ENCODE measurements at regions not wholly inside any gene's neighbourhood (a gene's known extent, or its start where the extent isn't known, plus 50 kb on each side); places are given as distances from the start of the nearest gene placed in this dataset.

DNA sequence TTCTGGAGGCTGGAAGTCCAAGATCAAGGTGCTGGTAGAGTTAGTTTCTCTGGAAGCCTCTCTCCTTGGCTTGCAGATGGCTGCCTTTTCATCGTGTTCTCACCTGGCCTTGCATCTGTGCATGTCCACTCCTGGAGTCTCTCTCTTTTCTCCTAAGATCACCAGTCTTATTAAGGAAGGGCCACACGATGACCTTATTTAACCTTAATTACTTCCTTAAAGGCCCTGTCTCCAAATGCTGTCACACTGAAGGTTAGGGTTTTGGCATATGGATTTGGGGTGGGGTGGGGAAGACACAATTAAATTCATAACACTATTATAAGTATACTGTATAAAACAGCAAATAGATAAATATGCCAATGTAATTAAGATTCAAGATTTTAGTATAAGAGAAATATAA is 402.4 kb upstream of the HS6ST1 start:
- in situ Hi-C loops (cut with HindIII; ENCODE audit: extremely low pct_ligation_motif_present, low pct_unique_long_range_greater_than_20kb) = no loop called here
- no peak overlapping the region for H3K4me3 ChIP-seq (replicated peaks in 1 of 3; ENCODE audit: insufficient read depth in 1 of 3, low read depth in 2 of 3, low read length in 3 of 3)
- no peaks in the 10 kb centered on the region for H3K36me3 ChIP-seq (replicated peaks in 1 of 2; ENCODE audit: control insufficient read depth in 1 of 2, insufficient read depth in 2 of 2, low read length in 2 of 2)
- ChIA-PET CTCF (ENCODE audit: low intra/inter-chr PET ratio, low total read pairs) (no interaction called here), POLR2A (no interaction called here)
- no peak for FAIRE-seq
- no peaks in the 10 kb centered on the region for H3K4me1 ChIP-seq (ENCODE audit: insufficient read depth, low read length)
- H2AFZ ChIP-seq (ENCODE audit: low read length) = no peak overlapping the region
- no peak overlapping the region for H3K27ac ChIP-seq (ENCODE audit: extremely low read length, insufficient read depth, low read length)
- H4K20me1 ChIP-seq (ENCODE audit: insufficient read depth, low read length) = 0 out of 2 replicates have a peak, but pooled peaks cover 4% of the 10 kb centered on the region
- no peak for DNase-seq (ENCODE audit: low spot score)
- ATAC-seq = no peak
- intact Hi-C loops (cut with micrococcal nuclease; ENCODE audit: unreplicated experiment) = no loop called here
- peaks cover 3 to 29% of the 10 kb centered on the region in 2 experiments; a peak in 4 of 5 replicates for H3K27me3 ChIP-seq (ENCODE audit: control insufficient read depth in 1 of 2, insufficient read depth in 2 of 2, low read length in 2 of 2)
- no peak overlapping the region for H3K4me2 ChIP-seq (ENCODE audit: low read depth, low read length)
- no peak overlapping the region for H3K9ac ChIP-seq (ENCODE audit: insufficient read depth, low read depth, low read length)
- no peaks in the 10 kb centered on the region for H3K9me3 ChIP-seq (ENCODE audit: low read length)
- no TSS peak for BruUV-seq (replicated peaks)
- H3K79me2 ChIP-seq (ENCODE audit: insufficient read depth, low read length) = no peaks in the 10 kb centered on the region
- 0% methylated on average over 2 of the region's 2 CpGs for WGBS (ENCODE audit: low lambda C conversion rate)
- TF ChIP-seq BCL6 (CRISPR knock-in tag; IDR thresholded peaks at IDR 0.05) = no peak
- TF ChIP-seq ZNF781 (CRISPR knock-in tag; IDR thresholded peaks at IDR 0.05; ENCODE audit: borderline replicate concordance, not compliant biosample characterization) = no peak
- no peak for TF ChIP-seq MAFF (IDR thresholded peaks at IDR 0.05; ENCODE audit: low read depth, low read length)
- no peak for TF ChIP-seq HBP1 (CRISPR knock-in tag; IDR thresholded peaks at IDR 0.05; ENCODE audit: low read depth)
- TF ChIP-seq ZNF704 (CRISPR knock-in tag; IDR thresholded peaks at IDR 0.05; ENCODE audit: borderline replicate concordance) = no peak
- TF ChIP-seq, protein P1, sequence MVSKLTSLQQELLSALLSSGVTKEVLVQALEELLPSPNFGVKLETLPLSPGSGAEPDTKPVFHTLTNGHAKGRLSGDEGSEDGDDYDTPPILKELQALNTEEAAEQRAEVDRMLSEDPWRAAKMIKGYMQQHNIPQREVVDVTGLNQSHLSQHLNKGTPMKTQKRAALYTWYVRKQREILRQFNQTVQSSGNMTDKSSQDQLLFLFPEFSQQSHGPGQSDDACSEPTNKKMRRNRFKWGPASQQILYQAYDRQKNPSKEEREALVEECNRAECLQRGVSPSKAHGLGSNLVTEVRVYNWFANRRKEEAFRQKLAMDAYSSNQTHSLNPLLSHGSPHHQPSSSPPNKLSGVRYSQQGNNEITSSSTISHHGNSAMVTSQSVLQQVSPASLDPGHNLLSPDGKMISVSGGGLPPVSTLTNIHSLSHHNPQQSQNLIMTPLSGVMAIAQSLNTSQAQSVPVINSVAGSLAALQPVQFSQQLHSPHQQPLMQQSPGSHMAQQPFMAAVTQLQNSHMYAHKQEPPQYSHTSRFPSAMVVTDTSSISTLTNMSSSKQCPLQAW (CRISPR knock-in tag; IDR thresholded peaks at IDR 0.05) = no peak
- TF ChIP-seq ZNF589 (CRISPR knock-in tag; conservative IDR thresholded peaks at IDR 0.05) = no peak
- TF ChIP-seq, protein P2, sequence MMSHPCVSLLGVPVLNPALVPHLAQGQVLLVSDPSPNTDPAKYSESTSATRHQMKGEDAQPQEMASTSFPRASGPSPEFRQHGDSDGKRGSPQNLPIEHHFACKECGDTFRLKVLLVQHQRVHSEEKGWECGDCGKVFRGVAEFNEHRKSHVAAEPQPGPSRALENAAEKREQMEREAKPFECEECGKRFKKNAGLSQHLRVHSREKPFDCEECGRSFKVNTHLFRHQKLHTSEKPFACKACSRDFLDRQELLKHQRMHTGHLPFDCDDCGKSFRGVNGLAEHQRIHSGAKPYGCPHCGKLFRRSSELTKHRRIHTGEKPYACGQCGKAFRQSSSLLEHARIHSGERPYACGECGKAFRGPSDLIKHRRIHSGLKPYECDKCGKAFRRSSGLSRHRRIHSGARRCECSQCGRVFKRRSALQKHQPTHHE (CRISPR knock-in tag; IDR thresholded peaks at IDR 0.05; ENCODE audit: borderline replicate concordance) = no peak
- no peak for TF ChIP-seq RAD51 (IDR thresholded peaks at IDR 0.05; ENCODE audit: borderline replicate concordance)
- TF ChIP-seq, protein P3, sequence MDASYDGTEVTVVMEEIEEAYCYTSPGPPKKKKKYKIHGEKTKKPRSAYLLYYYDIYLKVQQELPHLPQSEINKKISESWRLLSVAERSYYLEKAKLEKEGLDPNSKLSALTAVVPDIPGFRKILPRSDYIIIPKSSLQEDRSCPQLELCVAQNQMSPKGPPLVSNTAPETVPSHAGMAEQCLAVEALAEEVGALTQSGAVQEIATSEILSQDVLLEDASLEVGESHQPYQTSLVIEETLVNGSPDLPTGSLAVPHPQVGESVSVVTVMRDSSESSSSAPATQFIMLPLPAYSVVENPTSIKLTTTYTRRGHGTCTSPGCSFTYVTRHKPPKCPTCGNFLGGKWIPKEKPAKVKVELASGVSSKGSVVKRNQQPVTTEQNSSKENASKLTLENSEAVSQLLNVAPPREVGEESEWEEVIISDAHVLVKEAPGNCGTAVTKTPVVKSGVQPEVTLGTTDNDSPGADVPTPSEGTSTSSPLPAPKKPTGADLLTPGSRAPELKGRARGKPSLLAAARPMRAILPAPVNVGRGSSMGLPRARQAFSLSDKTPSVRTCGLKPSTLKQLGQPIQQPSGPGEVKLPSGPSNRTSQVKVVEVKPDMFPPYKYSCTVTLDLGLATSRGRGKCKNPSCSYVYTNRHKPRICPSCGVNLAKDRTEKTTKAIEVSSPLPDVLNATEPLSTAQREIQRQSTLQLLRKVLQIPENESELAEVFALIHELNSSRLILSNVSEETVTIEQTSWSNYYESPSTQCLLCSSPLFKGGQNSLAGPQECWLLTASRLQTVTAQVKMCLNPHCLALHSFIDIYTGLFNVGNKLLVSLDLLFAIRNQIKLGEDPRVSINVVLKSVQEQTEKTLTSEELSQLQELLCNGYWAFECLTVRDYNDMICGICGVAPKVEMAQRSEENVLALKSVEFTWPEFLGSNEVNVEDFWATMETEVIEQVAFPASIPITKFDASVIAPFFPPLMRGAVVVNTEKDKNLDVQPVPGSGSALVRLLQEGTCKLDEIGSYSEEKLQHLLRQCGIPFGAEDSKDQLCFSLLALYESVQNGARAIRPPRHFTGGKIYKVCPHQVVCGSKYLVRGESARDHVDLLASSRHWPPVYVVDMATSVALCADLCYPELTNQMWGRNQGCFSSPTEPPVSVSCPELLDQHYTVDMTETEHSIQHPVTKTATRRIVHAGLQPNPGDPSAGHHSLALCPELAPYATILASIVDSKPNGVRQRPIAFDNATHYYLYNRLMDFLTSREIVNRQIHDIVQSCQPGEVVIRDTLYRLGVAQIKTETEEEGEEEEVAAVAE (CRISPR knock-in tag; IDR thresholded peaks at IDR 0.05; ENCODE audit: borderline replicate concordance) = no peak
- TF ChIP-seq ZC3H4 (CRISPR knock-in tag; IDR thresholded peaks at IDR 0.05; ENCODE audit: borderline replicate concordance) = no peak
- no peak for TF ChIP-seq DBP (CRISPR knock-in tag; IDR thresholded peaks at IDR 0.05; ENCODE audit: not compliant biosample characterization)
